Posterior cingulate gyrus (tissue), 11 donors: ENCODE measurements at regions not wholly inside any gene's neighbourhood (a gene's known extent, or its start where the extent isn't known, plus 50 kb on each side); places are given as distances from the start of the nearest gene placed in this dataset.
"Not testable (repeated sequence)": the region's sequence is repeated elsewhere in the genome, so short reads cannot be mapped to it uniquely, and the experiment has no call there.

Experiments used
- DNase-seq, 10 donors: peaks; one replicate each; pipeline versions ENCODE4 v3.0.0 to v3.0.0-alpha.2; 2020 to 2021; ENCODE audit warnings: mixed read lengths in 3 of 10
- intact Hi-C: fragments of 100-400 bp; cut with DNase I; formaldehyde crosslinking; loops from one replicate; pipeline ENCODE4 v1.15.1; 2023

DNA sequence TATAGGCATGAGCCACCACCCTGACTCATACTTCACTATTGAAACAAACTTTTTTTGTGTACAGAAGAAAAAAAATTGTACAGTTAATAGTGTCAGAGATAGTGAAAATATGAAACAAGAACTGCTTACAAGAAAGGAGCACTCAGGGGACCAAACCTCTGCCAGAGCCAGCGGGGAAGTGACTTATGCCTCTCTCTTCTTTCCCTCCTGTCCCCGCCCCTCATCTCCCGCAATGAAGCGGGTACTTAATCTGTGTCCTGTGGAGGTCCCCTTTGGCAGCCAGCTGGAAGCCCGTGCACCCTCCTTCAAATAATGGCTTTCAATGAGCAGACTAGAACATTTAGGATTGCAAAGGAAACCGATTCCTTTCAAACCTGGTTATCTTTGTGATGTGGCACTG, 51.5 kb downstream of the PPIAL4A start:
- intact Hi-C loops, DNase-seq: not testable (repeated sequence)

DNA sequence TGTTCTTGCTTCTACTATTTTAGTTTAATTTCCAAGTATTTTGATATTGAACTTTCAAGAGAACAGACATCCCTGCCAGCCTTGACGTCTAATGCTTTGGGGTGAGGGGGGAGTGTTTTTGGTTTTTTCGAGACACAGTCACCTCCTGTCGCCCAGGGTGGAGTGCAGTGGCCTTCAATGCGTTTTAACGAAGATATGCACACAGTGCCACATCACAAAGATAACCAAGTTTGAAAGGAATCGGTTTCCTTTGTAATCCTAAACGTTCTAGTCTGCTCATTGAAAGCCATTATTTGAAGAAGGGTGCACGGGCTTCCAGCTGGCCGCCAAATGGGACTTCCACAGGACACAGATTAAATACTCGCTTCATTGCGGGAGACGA, 52.3 kb downstream of the PPIAL4A start:
- DNase-seq, intact Hi-C loops: not testable (repeated sequence)

DNA sequence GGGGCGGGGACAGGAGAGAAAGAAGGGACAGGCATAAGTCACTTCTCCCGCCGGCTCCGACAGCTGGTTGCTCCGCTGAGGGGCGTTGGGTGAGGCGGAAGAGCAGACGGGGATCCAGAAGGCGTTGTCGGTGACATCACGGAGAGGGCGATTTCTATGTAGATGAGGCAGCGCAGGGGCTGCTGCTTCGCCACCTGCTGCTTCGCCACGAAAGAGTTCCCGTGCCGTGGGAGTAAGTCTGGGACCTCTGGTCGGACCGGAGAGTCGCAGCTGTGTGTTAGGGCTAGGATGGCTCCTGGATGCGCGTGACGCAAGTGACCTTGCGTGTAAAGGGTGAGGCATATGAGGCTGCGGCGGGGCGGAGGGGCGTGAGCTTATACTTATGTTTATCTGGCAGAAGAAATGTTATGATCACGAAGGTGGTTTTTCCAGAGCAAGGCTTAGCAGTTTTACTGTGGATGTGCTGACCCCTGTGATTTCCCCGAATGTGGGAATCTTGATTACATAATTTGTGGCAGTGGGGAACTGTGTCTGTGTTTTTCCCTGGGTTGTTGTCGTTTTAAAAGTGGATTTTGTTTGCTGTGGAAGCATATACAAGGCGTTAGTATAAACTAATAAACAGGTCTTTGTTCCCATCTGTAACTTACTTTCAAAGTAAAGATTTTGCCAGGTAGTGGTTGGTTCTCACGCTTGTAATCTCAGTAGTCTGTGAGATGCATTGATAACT, 52.8 kb downstream of the PPIAL4A start:
- intact Hi-C loops, result not testable (repeated sequence)
- peak; percentile 10 to 92 (median 40) for DNase-seq

DNA sequence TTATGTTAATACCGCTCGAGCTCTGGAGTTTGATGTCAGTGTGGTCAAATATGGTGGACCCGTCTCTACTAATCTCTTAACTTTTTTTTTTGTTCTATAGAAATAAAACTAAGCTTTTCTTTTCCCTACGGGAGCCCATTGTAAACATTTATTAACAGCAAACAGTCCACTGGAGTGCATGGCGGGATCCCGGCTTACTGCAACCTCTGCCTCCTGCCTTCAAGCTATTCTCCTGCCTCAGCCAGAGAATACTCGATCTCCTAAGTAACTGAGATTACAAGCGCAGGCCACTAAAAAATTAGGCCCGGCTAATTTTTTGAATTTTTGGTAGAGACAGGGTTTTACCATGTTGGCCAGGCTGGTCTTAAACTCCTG, 53.4 kb downstream of the PPIAL4A start:
- intact Hi-C loops, DNase-seq: not testable (repeated sequence)

DNA sequence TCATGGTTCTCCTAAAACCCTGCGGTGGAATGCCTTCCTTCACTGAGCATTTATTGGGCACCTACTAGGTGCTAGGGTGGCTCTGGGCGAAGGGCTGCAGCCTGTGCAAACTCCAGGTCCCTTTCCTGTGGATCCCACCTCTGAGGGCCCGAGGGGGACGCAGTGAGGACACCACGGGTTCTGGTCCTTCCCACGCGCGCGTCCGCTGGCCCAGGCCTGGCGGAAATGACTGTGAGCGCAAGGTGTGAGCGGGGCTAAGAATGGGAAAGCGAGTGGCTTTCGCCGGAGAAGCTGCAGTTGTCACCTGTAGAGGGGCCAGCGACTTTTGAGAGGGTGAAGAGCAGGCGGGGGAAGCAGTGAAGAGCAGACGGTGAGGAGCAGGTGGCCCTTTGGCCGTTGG, 55.1 kb downstream of the PPIAL4A start:
- DNase-seq, intact Hi-C loops: not testable (repeated sequence)

DNA sequence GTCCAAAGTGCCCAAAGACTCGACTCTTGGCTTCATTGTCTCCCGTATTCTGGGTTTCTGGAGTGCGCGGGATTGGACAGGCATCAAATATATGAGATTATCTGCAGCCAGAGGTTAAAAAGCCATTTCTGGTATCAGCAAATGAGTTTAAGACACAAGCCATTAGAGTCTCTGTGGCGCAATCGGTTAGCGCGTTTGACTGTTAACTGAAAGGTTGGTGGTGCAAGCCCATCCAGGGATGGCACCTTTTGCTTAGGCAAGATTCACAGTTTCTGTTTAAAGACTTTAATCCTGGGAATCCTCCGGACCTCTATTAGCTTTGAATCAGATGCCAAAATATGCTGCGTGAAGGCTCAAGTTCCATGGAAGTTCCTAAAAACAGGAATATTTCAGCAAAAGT, 55.6 kb downstream of the PPIAL4A start:
- DNase-seq, intact Hi-C loops: not testable (repeated sequence)

DNA sequence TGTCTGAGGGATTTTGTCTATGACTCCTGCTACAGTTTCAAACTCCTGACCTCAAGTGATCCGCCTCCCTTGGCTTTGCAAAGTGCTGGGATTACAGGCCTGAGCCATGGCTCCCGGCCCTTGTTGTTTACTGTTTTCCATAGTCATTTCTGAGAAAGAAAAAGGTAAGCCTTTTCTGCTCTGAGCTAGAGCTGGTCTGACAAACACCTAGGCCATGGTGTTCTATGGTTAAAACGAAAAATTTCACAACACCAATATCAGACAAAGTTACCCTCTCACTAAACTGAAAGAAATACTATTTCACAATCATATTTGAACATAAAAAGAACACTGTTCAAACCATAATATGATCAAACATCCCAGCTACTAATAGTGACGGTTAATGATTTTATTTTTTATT, 57.5 kb downstream of the PPIAL4A start:
- intact Hi-C loops, DNase-seq: not testable (repeated sequence)

DNA sequence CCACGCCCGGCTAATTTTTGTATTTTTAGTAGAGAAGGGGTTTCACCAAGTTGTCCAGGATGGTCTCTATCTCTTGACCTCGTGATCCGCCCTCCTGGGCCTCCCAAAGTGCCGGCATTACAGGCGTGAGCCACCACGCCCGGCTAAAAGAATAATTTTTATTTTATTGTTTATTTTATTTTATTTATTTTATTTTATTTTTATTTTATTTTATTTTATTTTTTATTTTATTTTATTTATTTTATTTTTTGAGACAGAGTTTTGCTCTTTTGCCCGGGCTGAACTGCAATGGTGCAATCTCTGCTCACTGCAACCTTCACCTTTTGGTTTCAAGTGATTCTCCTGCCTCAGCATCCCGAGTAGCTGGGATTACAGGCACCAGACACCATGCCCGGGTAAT, 60.2 kb downstream of the PPIAL4A start:
- intact Hi-C loops, DNase-seq: not testable (repeated sequence)

DNA sequence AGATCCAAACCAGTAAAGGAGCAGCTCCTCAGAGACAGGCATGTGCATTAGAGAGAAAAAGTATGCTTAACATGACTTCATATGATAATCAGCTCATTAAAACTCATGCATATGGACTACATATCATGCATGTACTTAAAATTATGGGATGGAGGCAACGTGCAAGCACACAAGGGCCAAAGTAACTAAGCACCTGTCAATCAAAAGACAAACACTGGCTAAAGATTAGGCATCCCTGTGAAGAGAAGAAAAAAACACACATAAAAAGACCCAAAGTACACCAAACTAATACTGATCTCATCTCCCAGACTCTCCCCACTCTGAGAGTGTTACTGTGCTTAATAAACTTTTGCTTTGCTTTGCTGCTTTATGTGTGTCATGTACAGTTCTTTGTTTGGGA, 61.1 kb downstream of the PPIAL4A start:
- intact Hi-C loops, DNase-seq: not testable (repeated sequence)

- intact Hi-C loops, DNase-seq: not testable (repeated sequence)
These were observed 61.5 kb downstream of the PPIAL4A start for GRCh38 chr1:120951100-120951499.

- intact Hi-C loops, DNase-seq: not testable (repeated sequence)
These were observed 62.8 kb downstream of the PPIAL4A start for GRCh38 chr1:120952207-120952870.

- DNase-seq, intact Hi-C loops: not testable (repeated sequence)
These were observed 63.3 kb downstream of the PPIAL4A start for GRCh38 chr1:120952871-120953265.

DNA sequence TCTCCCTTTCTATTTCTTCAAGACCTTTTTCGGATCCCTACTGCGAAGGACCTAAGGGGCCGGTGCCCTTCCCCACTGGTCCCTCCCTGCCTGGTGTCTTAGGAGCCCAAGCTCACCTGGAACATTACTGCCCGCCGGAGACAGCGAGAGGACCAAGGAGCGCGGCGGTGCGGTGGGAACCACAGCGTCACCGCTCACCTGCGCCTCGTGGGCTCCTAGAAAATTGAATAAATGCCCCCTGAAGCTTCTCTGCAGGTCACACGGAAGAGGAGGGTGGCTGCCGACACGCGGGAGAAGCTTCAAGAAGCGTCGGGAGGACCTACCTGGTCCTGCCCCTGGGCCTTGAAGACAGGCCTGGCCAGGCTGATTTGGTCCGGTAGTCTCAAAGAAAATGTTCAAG, 65.2 kb downstream of the PPIAL4A start:
- intact Hi-C loops, result no loop called here
- peak in 1 of 10 donors; percentile 61 for DNase-seq

GRCh38 chr1:120955961-120956360, 66.4 kb downstream of the PPIAL4A start:
- intact Hi-C loops, result not testable (repeated sequence)

GRCh38 chr1:120966018-120966417, 76.4 kb downstream of the PPIAL4A start:
- DNase-seq, intact Hi-C loops: not testable (repeated sequence)

More at GRCh38 chr1:120955961-120956360, 66.4 kb downstream of the PPIAL4A start:
- DNase-seq, result not testable (repeated sequence)

- DNase-seq, result peak in 1 of 10 donors; percentile 62
These were observed 83.3 kb downstream of the PPIAL4A start for GRCh38 chr1:120972863-120973262.

GRCh38 chr1:120973836-120974235, 84.3 kb downstream of the PPIAL4A start:
- DNase-seq, intact Hi-C loops: not testable (repeated sequence)

More at GRCh38 chr1:120972863-120973262, 83.3 kb downstream of the PPIAL4A start:
- intact Hi-C loops, result not testable (repeated sequence)

DNA sequence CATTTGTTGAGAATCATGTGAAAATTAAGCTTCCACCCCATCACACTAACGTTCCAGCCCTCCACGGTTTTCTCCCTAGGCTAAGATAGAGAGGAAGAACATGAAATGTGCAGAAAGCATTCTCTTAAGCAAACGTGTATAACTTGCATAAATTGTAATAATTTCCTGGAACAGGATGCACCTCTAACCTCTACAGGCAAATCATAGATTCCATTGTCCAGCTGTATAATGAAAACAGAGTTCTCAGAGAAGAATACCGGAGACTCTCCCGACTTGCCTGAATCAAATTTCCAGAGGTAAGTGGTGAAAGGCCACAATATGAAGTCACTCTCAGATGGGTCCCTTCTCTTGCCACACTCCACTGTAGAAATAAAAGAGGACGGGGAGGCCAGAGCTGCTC, 87.7 kb downstream of the PPIAL4A start:
- DNase-seq, intact Hi-C loops: not testable (repeated sequence)

GRCh38 chr1:120981489-120982094, 92.0 kb downstream of the PPIAL4A start:
- peak in 1 of 10 donors; percentile 27 for DNase-seq
- intact Hi-C loops, result not testable (repeated sequence)

- DNase-seq, intact Hi-C loops: not testable (repeated sequence)
These were observed 105.0 kb downstream of the PPIAL4A start for GRCh38 chr1:120994614-120995013.

- intact Hi-C loops, result not testable (repeated sequence)
These were observed 105.5 kb downstream of the PPIAL4A start for GRCh38 chr1:120995025-120995424.

More at GRCh38 chr1:120995025-120995424, 105.5 kb downstream of the PPIAL4A start:
- DNase-seq, result not testable (repeated sequence)
